DND-41 (cell line): ENCODE measurements at regions not wholly inside any gene's neighbourhood (a gene's known extent, or its start where the extent isn't known, plus 50 kb on each side); places are given as distances from the start of the nearest gene placed in this dataset.

ENCODE experiments used
- CTCF ChIP-seq: IDR thresholded peaks from 2 replicates; pipeline ENCODE4 v1.5.1; 2012; ENCODE audit warnings: borderline replicate concordance, low read length, moderate library complexity, mild to moderate bottlenecking; ENCODE audit not compliant: poor library complexity, severe bottlenecking; ENCODE audit errors: extremely low read depth
- EZH2 ChIP-seq: IDR thresholded peaks from 3 replicates; pipeline ENCODE4 v1.6.1; 2012; ENCODE audit warnings: borderline replicate concordance, low read depth, mild to moderate bottlenecking, moderate library complexity, low read length, inconsistent platforms; ENCODE audit not compliant: severe bottlenecking

GRCh38 chr12:112705037-112705632 lies 86.4 kb upstream of the RPH3A start:
- TF ChIP-seq CTCF = no peak
- TF ChIP-seq EZH2 = no peak
